WTC11 (cell line): ENCODE measurements at regions not wholly inside any gene's neighbourhood (a gene's known extent, or its start where the extent isn't known, plus 50 kb on each side); places are given as distances from the start of the nearest gene placed in this dataset.

ENCODE experiments used
- CTCF ChIP-seq: fragments of 200-600 bp; IDR thresholded peaks from 2 replicates; pipeline ENCODE4 v1.8.0; 2022; ENCODE audit warnings: antibody characterized with exemption
- E2F5 ChIP-seq: sonication (generic); formaldehyde crosslinking; IDR thresholded peaks from 2 replicates; pipeline ENCODE4 v1.8.1; 2022; ENCODE audit warnings: mild to moderate bottlenecking, moderate library complexity, missing genetic modification reagents
- FOXK1 ChIP-seq: sonication (generic); formaldehyde crosslinking; IDR thresholded peaks from 2 replicates; pipeline ENCODE4 v1.8.0; 2022; ENCODE audit warnings: mild to moderate bottlenecking, moderate library complexity, missing genetic modification reagents
- GABPB1 ChIP-seq: sonication (generic); formaldehyde crosslinking; IDR thresholded peaks from 2 replicates; pipeline ENCODE4 v1.8.1; 2023; ENCODE audit warnings: mild to moderate bottlenecking, missing genetic modification reagents
- KAT7 ChIP-seq: sonication (generic); formaldehyde crosslinking; IDR thresholded peaks from 2 replicates; pipeline ENCODE4 v1.8.1; 2023; ENCODE audit warnings: missing genetic modification reagents, mild to moderate bottlenecking, borderline replicate concordance
- MAX ChIP-seq: sonication (generic); formaldehyde crosslinking; IDR thresholded peaks from 2 replicates; pipeline ENCODE4 v1.8.0; 2022; ENCODE audit warnings: mild to moderate bottlenecking, missing genetic modification reagents
- MLX ChIP-seq: sonication (generic); formaldehyde crosslinking; IDR thresholded peaks from 2 replicates; pipeline ENCODE4 v1.8.1; 2023; ENCODE audit warnings: mild to moderate bottlenecking, missing genetic modification reagents, moderate library complexity
- PREB ChIP-seq: sonication (generic); formaldehyde crosslinking; IDR thresholded peaks from 2 replicates; pipeline ENCODE4 v1.8.1; 2022; ENCODE audit warnings: mild to moderate bottlenecking, missing genetic modification reagents, moderate library complexity, borderline replicate concordance
- USF1 ChIP-seq: sonication (generic); formaldehyde crosslinking; IDR thresholded peaks from 2 replicates; pipeline ENCODE4 v1.8.0; 2022; ENCODE audit warnings: mild to moderate bottlenecking, missing genetic modification reagents
- ZBTB21 ChIP-seq: sonication (generic); formaldehyde crosslinking; IDR thresholded peaks from 2 replicates; pipeline ENCODE4 v1.8.1; 2023; ENCODE audit warnings: mild to moderate bottlenecking, missing genetic modification reagents, borderline replicate concordance

- TF ChIP-seq FOXK1 (CRISPR knock-in tag) (no peak), MLX (CRISPR knock-in tag) (no peak), MAX (no peak), CTCF (no peak), E2F5 (no peak), PREB (CRISPR knock-in tag) (no peak), KAT7 (no peak), ZBTB21 (CRISPR knock-in tag) (no peak), USF1 (CRISPR knock-in tag) (no peak), GABPB1 (CRISPR knock-in tag) (no peak)
Observed at GRCh38 chr2:8346208-8346607, 335.6 kb upstream of the ID2 start.
